Neural cell (in vitro differentiated cells): ENCODE measurements at regions not wholly inside any gene's neighbourhood (a gene's known extent, or its start where the extent isn't known, plus 50 kb on each side); places are given as distances from the start of the nearest gene placed in this dataset.

Experiments
- H2AFZ ChIP-seq: fragments of 200-600, 300-800 bp; sonication (generic), shearing (Covaris generic); 2 replicates; pipeline ENCODE4 v1.6.0; 2014; ENCODE audit warnings: low read depth, mild to moderate bottlenecking, antibody characterized with exemption, low read length, moderate library complexity
- H3F3A ChIP-seq: fragments of 200-600 bp; shearing (Covaris generic); 2 replicates; pipeline ENCODE4 v1.6.1; 2016; ENCODE audit warnings: mild to moderate bottlenecking, moderate library complexity, mixed read lengths, antibody characterized with exemption, low read length; ENCODE audit not compliant: insufficient read depth, poor library complexity, severe bottlenecking
- H3K27ac ChIP-seq: fragments of 200-600, 300-800 bp; sonication (generic), shearing (Covaris generic); 2 replicates; pipeline ENCODE4 v1.5.1; 2014; ENCODE audit warnings: mild to moderate bottlenecking, low read length, moderate library complexity
- H3K27me3 ChIP-seq: fragments of 300-800, 200-600 bp; sonication (generic), shearing (Covaris generic); 2 replicates; pipeline ENCODE4 v1.6.0; 2014; ENCODE audit warnings: mild to moderate bottlenecking, low read depth, low read length, moderate library complexity; ENCODE audit not compliant: insufficient read depth
- H3K36me3 ChIP-seq: fragments of 300-800, 200-600 bp; sonication (generic), shearing (Covaris generic); 2 replicates; pipeline ENCODE4 v1.5.1; 2014; ENCODE audit warnings: mild to moderate bottlenecking, antibody characterized with exemption, low read length, moderate library complexity; ENCODE audit not compliant: insufficient read depth
- H3K4me2 ChIP-seq: fragments of 300-800, 200-600 bp; sonication (generic), shearing (Covaris generic); 2 replicates; pipeline ENCODE4 v1.6.0; 2014; ENCODE audit warnings: mild to moderate bottlenecking, low read length
- H3K4me3 ChIP-seq: fragments of 300-800, 200-600 bp; sonication (generic), shearing (Covaris generic); 2 replicates; pipeline ENCODE4 v1.5.1; 2014; ENCODE audit warnings: mild to moderate bottlenecking, low read length, moderate library complexity
- H3K79me2 ChIP-seq: fragments of 200-600 bp; shearing (Covaris generic); replicated peaks from 2 replicates; pipeline ENCODE4 v1.6.0; 2014; ENCODE audit warnings: mild to moderate bottlenecking, low read length, moderate library complexity; ENCODE audit not compliant: insufficient read depth
- H3K9ac ChIP-seq: fragments of 300-800, 200-600 bp; sonication (generic), shearing (Covaris generic); 2 replicates; pipeline ENCODE4 v1.6.1; 2016; ENCODE audit warnings: mild to moderate bottlenecking, low read length, mixed read lengths
- H3K9me2 ChIP-seq: fragments of 200-600 bp; shearing (Covaris generic); 2 replicates; pipeline ENCODE4 v1.6.1; 2016; ENCODE audit warnings: mild to moderate bottlenecking, low read length, mixed read lengths; ENCODE audit not compliant: insufficient read depth
- H3K9me3 ChIP-seq: fragments of 200-600, 300-800 bp; sonication (generic), shearing (Covaris generic); 2 replicates; pipeline ENCODE4 v1.6.1; 2016; ENCODE audit warnings: mild to moderate bottlenecking, mixed run types, low read length, moderate library complexity, mixed read lengths
- H4K20me1 ChIP-seq: fragments of 200-600 bp; shearing (Covaris generic); 2 replicates; pipeline ENCODE4 v1.6.1; 2016; ENCODE audit warnings: mild to moderate bottlenecking, mixed run types; ENCODE audit not compliant: insufficient read depth
- CTCF ChIP-seq: fragments of 450-650 bp; IDR thresholded peaks from 2 replicates; pipeline ENCODE4 v1.5.1; 2014; ENCODE audit warnings: antibody characterized with exemption, mild to moderate bottlenecking, moderate library complexity; ENCODE audit not compliant: poor library complexity, severe bottlenecking
- EP300 ChIP-seq: fragments of 450-650 bp; conservative IDR thresholded peaks from 2 replicates; pipeline ENCODE4 v1.6.1; 2014; ENCODE audit warnings: antibody characterized with exemption, mild to moderate bottlenecking, moderate library complexity; ENCODE audit not compliant: poor library complexity, severe bottlenecking
- EZH2 ChIP-seq: fragments of 200-600, 300-800 bp; shearing (Covaris generic), sonication (generic); IDR thresholded peaks from 2 replicates; pipeline ENCODE4 v1.6.1; 2014; ENCODE audit warnings: antibody characterized with exemption, low read length, borderline replicate concordance, mild to moderate bottlenecking; ENCODE audit not compliant: insufficient read depth, poor library complexity, severe bottlenecking
- MXI1 ChIP-seq: fragments of 450-650 bp; conservative IDR thresholded peaks from 2 replicates; pipeline ENCODE4 v1.6.1; 2014; ENCODE audit warnings: antibody characterized with exemption, mild to moderate bottlenecking; ENCODE audit not compliant: poor library complexity, severe bottlenecking
- POLR2AphosphoS5 ChIP-seq: IDR thresholded peaks from 2 replicates; pipeline ENCODE4 v1.6.1; 2012
- RAD21 ChIP-seq: fragments of 450-650 bp; conservative IDR thresholded peaks from 2 replicates; pipeline ENCODE4 v1.6.1; 2014; ENCODE audit warnings: antibody characterized with exemption, mild to moderate bottlenecking, moderate library complexity
- SMC3 ChIP-seq: fragments of 450-650 bp; conservative IDR thresholded peaks from 2 replicates; pipeline ENCODE4 v1.6.1; 2014; ENCODE audit warnings: antibody characterized with exemption, mild to moderate bottlenecking, moderate library complexity; ENCODE audit not compliant: poor library complexity
- TAF1 ChIP-seq: IDR thresholded peaks from 2 replicates; pipeline ENCODE4 v1.6.1; 2012; ENCODE audit warnings: low read depth
- TF ChIP-seq, protein P1 (sequence below): IDR thresholded peaks from 2 replicates; pipeline ENCODE4 v1.6.1; 2012; ENCODE audit warnings: borderline replicate concordance

- Histone ChIP-seq H3K36me3 (no peaks in the 10 kb centered on the region), H2AFZ (no peak overlapping the region), H3K27ac (no peak overlapping the region), H3K9ac (no peak overlapping the region), H4K20me1 (no peaks in the 10 kb centered on the region), H3K79me2 (no peaks in the 10 kb centered on the region), H3K4me3 (no peak overlapping the region), H3F3A (no peaks in the 10 kb centered on the region), H3K9me2 (no peaks in the 10 kb centered on the region), H3K27me3 (no peaks in the 10 kb centered on the region), H3K4me2 (no peak overlapping the region), H3K9me3 (peaks cover 2% of the 10 kb centered on the region)
- TF ChIP-seq TAF1, result no peak
- no peak for TF ChIP-seq SMC3
- TF ChIP-seq, protein P1, sequence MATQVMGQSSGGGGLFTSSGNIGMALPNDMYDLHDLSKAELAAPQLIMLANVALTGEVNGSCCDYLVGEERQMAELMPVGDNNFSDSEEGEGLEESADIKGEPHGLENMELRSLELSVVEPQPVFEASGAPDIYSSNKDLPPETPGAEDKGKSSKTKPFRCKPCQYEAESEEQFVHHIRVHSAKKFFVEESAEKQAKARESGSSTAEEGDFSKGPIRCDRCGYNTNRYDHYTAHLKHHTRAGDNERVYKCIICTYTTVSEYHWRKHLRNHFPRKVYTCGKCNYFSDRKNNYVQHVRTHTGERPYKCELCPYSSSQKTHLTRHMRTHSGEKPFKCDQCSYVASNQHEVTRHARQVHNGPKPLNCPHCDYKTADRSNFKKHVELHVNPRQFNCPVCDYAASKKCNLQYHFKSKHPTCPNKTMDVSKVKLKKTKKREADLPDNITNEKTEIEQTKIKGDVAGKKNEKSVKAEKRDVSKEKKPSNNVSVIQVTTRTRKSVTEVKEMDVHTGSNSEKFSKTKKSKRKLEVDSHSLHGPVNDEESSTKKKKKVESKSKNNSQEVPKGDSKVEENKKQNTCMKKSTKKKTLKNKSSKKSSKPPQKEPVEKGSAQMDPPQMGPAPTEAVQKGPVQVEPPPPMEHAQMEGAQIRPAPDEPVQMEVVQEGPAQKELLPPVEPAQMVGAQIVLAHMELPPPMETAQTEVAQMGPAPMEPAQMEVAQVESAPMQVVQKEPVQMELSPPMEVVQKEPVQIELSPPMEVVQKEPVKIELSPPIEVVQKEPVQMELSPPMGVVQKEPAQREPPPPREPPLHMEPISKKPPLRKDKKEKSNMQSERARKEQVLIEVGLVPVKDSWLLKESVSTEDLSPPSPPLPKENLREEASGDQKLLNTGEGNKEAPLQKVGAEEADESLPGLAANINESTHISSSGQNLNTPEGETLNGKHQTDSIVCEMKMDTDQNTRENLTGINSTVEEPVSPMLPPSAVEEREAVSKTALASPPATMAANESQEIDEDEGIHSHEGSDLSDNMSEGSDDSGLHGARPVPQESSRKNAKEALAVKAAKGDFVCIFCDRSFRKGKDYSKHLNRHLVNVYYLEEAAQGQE, result no peak
- no peak for TF ChIP-seq POLR2AphosphoS5
- TF ChIP-seq EP300, result no peak
- no peak for TF ChIP-seq RAD21
- TF ChIP-seq EZH2, result no peak
- no peak for TF ChIP-seq MXI1
- no peak for TF ChIP-seq CTCF
Measured at GRCh38 chr10:130787243-130787642, 524.3 kb downstream of the TCERG1L start.

DNA sequence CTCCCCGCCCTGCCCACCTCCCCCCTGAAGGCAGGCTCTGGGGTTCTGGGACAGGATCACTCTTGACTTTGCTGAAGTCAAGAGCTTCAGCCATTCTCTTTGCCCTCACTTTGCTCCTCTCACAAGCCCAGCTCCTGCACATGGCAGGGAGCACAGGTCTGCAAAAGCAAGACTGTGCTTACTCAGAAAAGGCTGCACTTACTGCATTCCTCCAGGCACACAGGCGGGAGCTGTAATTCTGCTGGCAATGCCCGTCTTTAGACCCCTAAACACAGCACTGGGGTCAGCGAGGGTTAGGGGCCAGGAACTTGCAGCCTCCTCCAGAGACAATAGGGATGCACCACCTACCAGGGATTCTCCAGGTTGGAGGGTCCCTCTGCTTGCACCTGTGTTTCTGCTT lies 523.7 kb downstream of the TCERG1L start:
- Histone ChIP-seq H3K27ac (no peak overlapping the region), H3K27me3 (no peaks in the 10 kb centered on the region), H3F3A (no peaks in the 10 kb centered on the region), H3K9ac (no peak overlapping the region), H3K4me2 (no peak overlapping the region), H2AFZ (no peak overlapping the region), H3K79me2 (no peaks in the 10 kb centered on the region), H3K4me3 (no peak overlapping the region), H3K9me3 (peaks cover 4% of the 10 kb centered on the region), H3K36me3 (no peaks in the 10 kb centered on the region), H4K20me1 (no peaks in the 10 kb centered on the region), H3K9me2 (no peaks in the 10 kb centered on the region)
- TF ChIP-seq MXI1 (no peak), CTCF (no peak), TAF1 (no peak), RAD21 (no peak), POLR2AphosphoS5 (no peak), EZH2 (no peak)
- TF ChIP-seq, protein P1, result no peak
